HG02973 (cell line): ENCODE measurements at regions not wholly inside any gene's neighbourhood (a gene's known extent, or its start where the extent isn't known, plus 50 kb on each side); places are given as distances from the start of the nearest gene placed in this dataset.

ENCODE experiments used
- ATAC-seq: cut with Tn5 transposase; IDR thresholded peaks from one replicate; pipeline ENCODE4 v1.9.1; 2021; ENCODE audit warnings: moderate library complexity; ENCODE audit not compliant: unreplicated experiment

- ATAC-seq, result no peak
Measured at GRCh38 chr3:189554868-189555557, 76.2 kb upstream of the TP63 start.

GRCh38 chr3:189555558-189555881, 75.7 kb upstream of the TP63 start:
- no peak for ATAC-seq

GRCh38 chr3:189557824-189558223, 73.4 kb upstream of the TP63 start:
- ATAC-seq, result no peak

GRCh38 chr3:189561256-189561655, 69.9 kb upstream of the TP63 start:
- no peak for ATAC-seq

- ATAC-seq, result peak; percentile 93
Measured at GRCh38 chr3:189563853-189564563, 67.2 kb upstream of the TP63 start.

- no peak for ATAC-seq
Measured at GRCh38 chr3:189566550-189567130, 64.5 kb upstream of the TP63 start.

- no peak for ATAC-seq
Measured at GRCh38 chr3:189567322-189567721, 63.9 kb upstream of the TP63 start.

- ATAC-seq, result no peak
Measured at GRCh38 chr3:189567766-189568420, 63.3 kb upstream of the TP63 start.

DNA sequence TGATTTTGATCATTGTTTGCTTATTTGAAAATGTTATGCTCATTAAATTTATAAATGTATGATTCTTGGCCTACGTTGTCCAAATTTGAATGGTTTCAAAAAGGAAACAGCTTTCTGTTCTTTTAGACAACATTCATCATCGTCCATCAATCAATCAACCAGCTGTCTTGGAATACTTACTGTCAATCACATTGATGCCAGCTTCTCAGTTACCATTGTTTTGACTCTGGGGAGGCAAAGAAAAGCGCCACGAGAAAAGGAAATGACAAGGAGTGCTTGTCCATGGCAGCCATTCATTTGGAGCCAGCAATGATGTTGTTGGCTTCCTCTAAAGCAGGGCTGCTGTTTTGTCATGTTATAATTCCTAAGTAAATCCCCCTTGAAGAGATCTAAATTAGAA, 62.2 kb upstream of the TP63 start:
- ATAC-seq, result no peak

- no peak for ATAC-seq
Measured at GRCh38 chr3:189569473-189569872, 61.7 kb upstream of the TP63 start.

- peak; percentile 62 for ATAC-seq
Measured at GRCh38 chr3:189570916-189571315, 60.3 kb upstream of the TP63 start.

DNA sequence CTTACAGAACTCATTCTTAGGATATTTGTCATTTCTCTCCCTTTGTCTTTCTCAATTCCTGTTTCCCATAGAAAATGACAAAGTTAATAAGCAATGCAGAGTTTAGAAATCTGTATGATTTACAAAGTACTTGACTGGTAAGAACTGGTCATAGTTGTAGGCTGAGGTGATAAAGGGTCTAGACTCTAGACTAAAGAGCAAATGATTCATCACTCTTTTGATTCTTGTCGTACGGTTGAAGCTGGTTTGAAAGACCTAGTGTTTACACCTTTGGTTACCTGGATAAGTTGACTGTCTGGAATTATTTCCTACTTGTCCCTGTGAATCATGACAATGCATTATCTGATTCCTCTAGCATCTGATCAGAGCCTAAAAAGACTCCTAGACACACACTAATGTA, 58.9 kb upstream of the TP63 start:
- no peak for ATAC-seq

GRCh38 chr3:189573004-189573403, 58.2 kb upstream of the TP63 start:
- peak; percentile 45 for ATAC-seq

GRCh38 chr3:189576486-189576885, 54.7 kb upstream of the TP63 start:
- no peak for ATAC-seq

- no peak for ATAC-seq
Measured at GRCh38 chr3:189577050-189577951, 53.9 kb upstream of the TP63 start.

DNA sequence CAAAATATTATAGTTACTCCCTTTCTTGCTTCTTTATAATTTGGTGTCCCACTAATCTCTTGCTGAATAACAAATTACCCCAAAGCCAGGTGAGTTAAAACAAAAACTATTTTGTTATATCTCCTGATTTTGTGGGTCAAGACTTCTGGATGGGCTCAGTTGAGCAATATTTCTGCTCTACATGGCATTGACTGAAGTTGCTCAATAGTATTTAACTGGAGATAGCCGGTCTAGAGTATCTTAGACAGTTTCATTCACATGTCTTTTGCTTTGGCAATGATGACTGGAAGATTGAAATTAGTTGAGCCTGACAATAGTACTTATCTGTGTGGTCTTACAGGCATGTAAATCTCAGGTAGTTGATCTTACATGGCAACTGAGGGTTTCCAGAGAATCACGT, 51.0 kb upstream of the TP63 start:
- no peak for ATAC-seq
